ENCODE measurements at regions not wholly inside any gene's neighbourhood (a gene's known extent, or its start where the extent isn't known, plus 50 kb on each side); places are given as distances from the start of the nearest gene placed in this dataset.
A peak's percentile ranks its signal among the peaks of the same experiment; 100 is the strongest.

- Histone ChIP-seq H3K27me3 (ENCODE audit: control insufficient read depth in 3 of 3, insufficient read depth in 3 of 3, low read depth in 1 of 3, low read length in 3 of 3) (no peaks in the 10 kb centered on the region), H4K8ac (ENCODE audit: low read depth, low read length) (no peak overlapping the region), H3K23ac (ENCODE audit: low read depth, low read length, poor library complexity) (no peak overlapping the region), H3K9ac (ENCODE audit: low read depth, low read length, poor library complexity) (no peak overlapping the region), H3K4me1 (ENCODE audit: control insufficient read depth in 2 of 2, insufficient read depth in 1 of 2, low read depth in 1 of 2, low read length in 2 of 2) (peaks cover 0 to 6% of the 10 kb centered on the region in 2 donors), H3K9me3 (replicated peaks in 1 of 2; ENCODE audit: control insufficient read depth in 2 of 2, insufficient read depth in 1 of 2, low read depth in 1 of 2, low read length in 2 of 2) (peaks cover 3 to 17% of the 10 kb centered on the region in 2 donors), H3K27ac (replicated peaks; ENCODE audit: low read length) (no peak overlapping the region), H2BK5ac (ENCODE audit: low read length) (no peak overlapping the region), H3K4me3 (ENCODE audit: low read length in 2 of 2) (no peak overlapping the region), H2AFZ (ENCODE audit: low read length) (no peak overlapping the region), H3K4me2 (ENCODE audit: insufficient read depth, low read length, poor library complexity, severe bottlenecking) (no peak overlapping the region), H3K36me3 (replicated peaks in 1 of 2; ENCODE audit: control insufficient read depth in 2 of 2, insufficient read depth in 2 of 2, low read length in 2 of 2) (no peaks in the 10 kb centered on the region), H4K91ac (ENCODE audit: low read depth, low read length, poor library complexity) (no peak overlapping the region), H2BK120ac (ENCODE audit: low read depth, low read length) (peak overlapping the region; percentile 24), H3K18ac (ENCODE audit: low read length) (peak overlapping the region; percentile 72), H3K14ac (ENCODE audit: low read length) (no peak overlapping the region), H3K4ac (ENCODE audit: low read length) (peak overlapping the region; percentile 38), H3K79me1 (ENCODE audit: low read depth, low read length) (no peaks in the 10 kb centered on the region), H2AK5ac (ENCODE audit: low read depth, low read length) (no peak overlapping the region), H2BK12ac (ENCODE audit: low read length) (no peak overlapping the region), H2BK15ac (ENCODE audit: low read length) (peak overlapping the region; percentile 35)
- no peak for DNase-seq (ENCODE audit: low spot score)
- no CpG with 5 or more reads among the region's 7 CpGs for WGBS, 2 donors (ENCODE audit: extremely low coverage in 2 of 2, insufficient read length in 2 of 2, insufficient replicate concordance in 1 of 2)
Observed at GRCh38 chr22:27358096-27358870, 443.3 kb downstream of the MN1 start.

GRCh38 chr22:27370269-27370668 lies 431.3 kb downstream of the MN1 start:
- peaks cover 6% of the 10 kb centered on the region in 2 donors for H3K4me1 ChIP-seq (ENCODE audit: control insufficient read depth in 2 of 2, insufficient read depth in 1 of 2, low read depth in 1 of 2, low read length in 2 of 2)
- no peaks in the 10 kb centered on the region for H3K79me1 ChIP-seq (ENCODE audit: low read depth, low read length)
- H3K36me3 ChIP-seq (replicated peaks in 1 of 2; ENCODE audit: control insufficient read depth in 2 of 2, insufficient read depth in 2 of 2, low read length in 2 of 2): peaks cover 0 to 2% of the 10 kb centered on the region in 2 donors
- WGBS, 2 donors (ENCODE audit: extremely low coverage in 2 of 2, insufficient read length in 2 of 2, insufficient replicate concordance in 1 of 2): no CpG with 5 or more reads among the region's 4 CpGs
- no peak overlapping the region for H2BK12ac ChIP-seq (ENCODE audit: low read length)
- no peak for DNase-seq (ENCODE audit: low spot score)
- no peak overlapping the region for H3K4ac ChIP-seq (ENCODE audit: low read length)
- no peak overlapping the region for H4K91ac ChIP-seq (ENCODE audit: low read depth, low read length, poor library complexity)
- H3K23ac ChIP-seq (ENCODE audit: low read depth, low read length, poor library complexity): no peak overlapping the region
- H3K9ac ChIP-seq (ENCODE audit: low read depth, low read length, poor library complexity): no peak overlapping the region
- no peak overlapping the region for H3K4me3 ChIP-seq (ENCODE audit: low read length in 2 of 2)
- no peak overlapping the region for H3K4me2 ChIP-seq (ENCODE audit: insufficient read depth, low read length, poor library complexity, severe bottlenecking)
- no peak overlapping the region for H3K14ac ChIP-seq (ENCODE audit: low read length)
- peaks cover 4 to 6% of the 10 kb centered on the region in 2 donors for H3K9me3 ChIP-seq (replicated peaks in 1 of 2; ENCODE audit: control insufficient read depth in 2 of 2, insufficient read depth in 1 of 2, low read depth in 1 of 2, low read length in 2 of 2)
- no peak overlapping the region for H3K18ac ChIP-seq (ENCODE audit: low read length)
- no peak overlapping the region for H2BK15ac ChIP-seq (ENCODE audit: low read length)
- no peak overlapping the region for H2BK5ac ChIP-seq (ENCODE audit: low read length)
- no peak overlapping the region for H2AFZ ChIP-seq (ENCODE audit: low read length)
- peaks cover 0 to 3% (median 0%) of the 10 kb centered on the region in 3 experiments for H3K27me3 ChIP-seq (ENCODE audit: control insufficient read depth in 3 of 3, insufficient read depth in 3 of 3, low read depth in 1 of 3, low read length in 3 of 3)
- no peak overlapping the region for H3K27ac ChIP-seq (replicated peaks; ENCODE audit: low read length)
- H2AK5ac ChIP-seq (ENCODE audit: low read depth, low read length): no peak overlapping the region
- no peak overlapping the region for H2BK120ac ChIP-seq (ENCODE audit: low read depth, low read length)
- no peak overlapping the region for H4K8ac ChIP-seq (ENCODE audit: low read depth, low read length)

DNA sequence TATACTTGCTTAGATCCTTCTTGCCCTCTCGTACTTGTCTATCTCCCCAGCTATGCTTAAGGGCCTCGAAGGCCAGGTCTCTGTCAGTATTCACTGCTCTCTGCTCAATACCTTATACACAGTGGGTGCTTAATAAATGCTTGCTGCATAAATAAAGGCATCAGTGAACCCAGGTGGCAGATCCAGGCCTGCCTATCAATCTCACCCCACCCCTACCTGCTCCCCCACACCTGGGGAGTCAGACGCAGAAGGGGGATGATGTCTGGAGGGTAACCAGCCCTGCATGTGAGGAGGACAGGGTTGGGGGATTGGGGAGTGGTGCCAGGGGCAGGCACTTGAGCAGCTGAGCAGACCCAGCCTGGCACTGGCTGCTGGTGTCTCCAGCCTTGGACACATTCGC lies 430.6 kb downstream of the MN1 start:
- Histone ChIP-seq H4K8ac (ENCODE audit: low read depth, low read length) (no peak overlapping the region), H3K9ac (ENCODE audit: low read depth, low read length, poor library complexity) (no peak overlapping the region), H3K4me3 (ENCODE audit: low read length in 2 of 2) (no peak overlapping the region), H3K79me1 (ENCODE audit: low read depth, low read length) (no peaks in the 10 kb centered on the region), H2BK120ac (ENCODE audit: low read depth, low read length) (no peak overlapping the region), H3K4me1 (ENCODE audit: control insufficient read depth in 2 of 2, insufficient read depth in 1 of 2, low read depth in 1 of 2, low read length in 2 of 2) (peaks cover 6% of the 10 kb centered on the region in 2 donors), H3K9me3 (replicated peaks in 1 of 2; ENCODE audit: control insufficient read depth in 2 of 2, insufficient read depth in 1 of 2, low read depth in 1 of 2, low read length in 2 of 2) (peaks cover 4 to 5% of the 10 kb centered on the region in 2 donors), H3K14ac (ENCODE audit: low read length) (no peak overlapping the region), H3K23ac (ENCODE audit: low read depth, low read length, poor library complexity) (no peak overlapping the region), H3K4ac (ENCODE audit: low read length) (no peak overlapping the region), H4K91ac (ENCODE audit: low read depth, low read length, poor library complexity) (no peak overlapping the region), H3K36me3 (replicated peaks in 1 of 2; ENCODE audit: control insufficient read depth in 2 of 2, insufficient read depth in 2 of 2, low read length in 2 of 2) (peaks cover 0 to 2% of the 10 kb centered on the region in 2 donors), H2AFZ (ENCODE audit: low read length) (no peak overlapping the region), H3K4me2 (ENCODE audit: insufficient read depth, low read length, poor library complexity, severe bottlenecking) (no peak overlapping the region), H3K27me3 (ENCODE audit: control insufficient read depth in 3 of 3, insufficient read depth in 3 of 3, low read depth in 1 of 3, low read length in 3 of 3) (peaks cover 0 to 3% (median 0%) of the 10 kb centered on the region in 3 experiments), H3K27ac (replicated peaks; ENCODE audit: low read length) (no peak overlapping the region), H2BK5ac (ENCODE audit: low read length) (no peak overlapping the region), H3K18ac (ENCODE audit: low read length) (peak overlapping the region; percentile 16), H2BK15ac (ENCODE audit: low read length) (no peak overlapping the region), H2AK5ac (ENCODE audit: low read depth, low read length) (no peak overlapping the region), H2BK12ac (ENCODE audit: low read length) (no peak overlapping the region)
- DNase-seq (ENCODE audit: low spot score): no peak
- no CpG with 5 or more reads among the region's 4 CpGs for WGBS, 2 donors (ENCODE audit: extremely low coverage in 2 of 2, insufficient read length in 2 of 2, insufficient replicate concordance in 1 of 2)

GRCh38 chr22:27372364-27372763 lies 429.2 kb downstream of the MN1 start:
- H3K9ac ChIP-seq (ENCODE audit: low read depth, low read length, poor library complexity): no peak overlapping the region
- H4K8ac ChIP-seq (ENCODE audit: low read depth, low read length): no peak overlapping the region
- no peak overlapping the region for H3K23ac ChIP-seq (ENCODE audit: low read depth, low read length, poor library complexity)
- H3K4me1 ChIP-seq (ENCODE audit: control insufficient read depth in 2 of 2, insufficient read depth in 1 of 2, low read depth in 1 of 2, low read length in 2 of 2): peaks cover 6% of the 10 kb centered on the region in 2 donors
- H2BK120ac ChIP-seq (ENCODE audit: low read depth, low read length): peak overlapping the region; percentile 66
- no peak overlapping the region for H3K14ac ChIP-seq (ENCODE audit: low read length)
- peak overlapping the region; percentile 91 for H2BK15ac ChIP-seq (ENCODE audit: low read length)
- peaks cover 0 to 2% of the 10 kb centered on the region in 2 donors for H3K36me3 ChIP-seq (replicated peaks in 1 of 2; ENCODE audit: control insufficient read depth in 2 of 2, insufficient read depth in 2 of 2, low read length in 2 of 2)
- no peak overlapping the region for H3K27ac ChIP-seq (replicated peaks; ENCODE audit: low read length)
- H3K4me3 ChIP-seq (ENCODE audit: low read length in 2 of 2): no peak overlapping the region
- H2BK12ac ChIP-seq (ENCODE audit: low read length): peak overlapping the region; percentile 75
- peaks cover 4 to 5% of the 10 kb centered on the region in 2 donors for H3K9me3 ChIP-seq (replicated peaks in 1 of 2; ENCODE audit: control insufficient read depth in 2 of 2, insufficient read depth in 1 of 2, low read depth in 1 of 2, low read length in 2 of 2)
- H3K4me2 ChIP-seq (ENCODE audit: insufficient read depth, low read length, poor library complexity, severe bottlenecking): no peak overlapping the region
- H3K27me3 ChIP-seq (ENCODE audit: control insufficient read depth in 3 of 3, insufficient read depth in 3 of 3, low read depth in 1 of 3, low read length in 3 of 3): peaks cover 0 to 3% (median 0%) of the 10 kb centered on the region in 3 experiments
- peak overlapping the region; percentile 83 for H2BK5ac ChIP-seq (ENCODE audit: low read length)
- H2AFZ ChIP-seq (ENCODE audit: low read length): no peak overlapping the region
- no peaks in the 10 kb centered on the region for H3K79me1 ChIP-seq (ENCODE audit: low read depth, low read length)
- no peak overlapping the region for H3K4ac ChIP-seq (ENCODE audit: low read length)
- peak overlapping the region; percentile 94 for H2AK5ac ChIP-seq (ENCODE audit: low read depth, low read length)
- H3K18ac ChIP-seq (ENCODE audit: low read length): peak overlapping the region; percentile 59
- no peak overlapping the region for H4K91ac ChIP-seq (ENCODE audit: low read depth, low read length, poor library complexity)
- DNase-seq (ENCODE audit: low spot score): no peak

Data from neuronal stem cell (in vitro differentiated cells).